Spleen (tissue), 11 donors: ENCODE measurements at regions not wholly inside any gene's neighbourhood (a gene's known extent, or its start where the extent isn't known, plus 50 kb on each side); places are given as distances from the start of the nearest gene placed in this dataset.

Experiments
- DNase-seq: peaks from one replicate; pipeline ENCODE4 v3.0.0-alpha.2; 2020
- H3K27ac ChIP-seq, 8 donors: fragments of 200-600 bp; sonication (generic) in 7 of 8; 1 replicate in 4 of 8; 2 replicates in 4 of 8; pipeline versions ENCODE4 v1.5.0 to v1.8.0; 2016 to 2021; ENCODE audit warnings: inconsistent platforms in 4 of 8, mild to moderate bottlenecking in 4 of 8, moderate library complexity in 1 of 8
- H3K27me3 ChIP-seq, 7 donors: fragments of 200-600 bp; sonication (generic) in 6 of 7; replicated peaks in 1 of 7; 1 replicate in 4 of 7; 2 replicates in 3 of 7; pipeline versions ENCODE4 v1.5.0 to v1.8.0; 2016 to 2021; ENCODE audit warnings: inconsistent platforms in 3 of 7, mild to moderate bottlenecking in 1 of 7
- H3K36me3 ChIP-seq, 6 donors: fragments of 200-600 bp; sonication (generic) in 5 of 6; 1 replicate in 4 of 6; 2 replicates in 2 of 6; pipeline versions ENCODE4 v1.5.0 to v1.8.0; 2016 to 2021; ENCODE audit warnings: inconsistent platforms in 2 of 6
- H3K4me1 ChIP-seq, 6 donors: fragments of 200-600 bp; sonication (generic) in 5 of 6; 1 replicate in 3 of 6; 2 replicates in 3 of 6; pipeline versions ENCODE4 v1.5.0 to v1.8.0; 2016 to 2021; ENCODE audit warnings: inconsistent platforms in 3 of 6
- H3K4me3 ChIP-seq, 8 donors: fragments of 200-600 bp; sonication (generic) in 7 of 8; 1 replicate in 4 of 8; 2 replicates in 4 of 8; pipeline versions ENCODE4 v1.5.0 to v1.8.0; 2016 to 2021; ENCODE audit warnings: inconsistent platforms in 4 of 8, mild to moderate bottlenecking in 4 of 8, moderate library complexity in 2 of 8
- H3K9me3 ChIP-seq, 8 donors: fragments of 200-600 bp; sonication (generic) in 7 of 8; 1 replicate in 4 of 8; 2 replicates in 4 of 8; pipeline versions ENCODE4 v1.5.0 to v1.8.0; 2016 to 2021; ENCODE audit warnings: inconsistent platforms in 4 of 8
- CTCF ChIP-seq, 11 experiments: fragments of 200-600 bp in 7 of 11; fragments of 450-650 bp in 4 of 11; sonication (generic) in 4 of 11; IDR thresholded peaks in 8 of 11; conservative IDR thresholded peaks in 3 of 11; 1 replicate in 7 of 11; 2 replicates in 4 of 11; pipeline versions ENCODE4 v1.4.0 to v1.8.0; 2016 to 2021; ENCODE audit warnings: antibody characterized with exemption in 11 of 11, inconsistent platforms in 4 of 11, mild to moderate bottlenecking in 1 of 11
- POLR2A ChIP-seq, 3 donors: fragments of 450-650 bp; IDR thresholded peaks; one replicate each; pipeline ENCODE4 v1.5.1; 2017; ENCODE audit warnings: antibody characterized with exemption in 3 of 3, mild to moderate bottlenecking in 1 of 3
- POLR2AphosphoS5 ChIP-seq, 3 donors: sonication (generic); formaldehyde crosslinking; IDR thresholded peaks; one replicate each; pipeline ENCODE4 v1.5.1; 2017; ENCODE audit warnings: antibody characterized with exemption in 3 of 3
- WGBS, 5 donors: extraction: QIAGEN DNeasy Blood & Tissue Kit in 3 of 5; methylation state at CpG; one replicate each; pipeline versions ENCODE4 v1.1.5 to v1.1.7; 2013 to 2018; 5-methylcytosine and 5-hydroxymethylcytosine counted together
- intact Hi-C: fragments of 100-400 bp; cut with DNase I; formaldehyde crosslinking; loops from one replicate; pipeline ENCODE4 v1.15.0; 2023; ENCODE audit warnings: low total_unique reads
- donor health status: healthy with polysubstance abuse.
- donor health status: DM: no; HTN: no; CAD: no; lungs with moderate emphysema.
- donor health status: DM: no; HTN: no; CAD: no.
- donor health status: Bipolar disorder and iron deficiency.
- donor health status: healthy.
- donor health status: DM: no; HTN: no; CAD: no.
- donor health status: DM: yes; HTN: yes; CAD: no.

- Histone ChIP-seq H3K36me3 (no peaks in the 10 kb centered on the region), H3K4me1 (no peaks in the 10 kb centered on the region), H3K27me3 (no peaks in the 10 kb centered on the region), H3K9me3 (no peaks in the 10 kb centered on the region), H3K27ac (no peak overlapping the region), H3K4me3 (no peak overlapping the region)
- TF ChIP-seq POLR2AphosphoS5 (IDR thresholded peaks at IDR 0.05), result no peak
- no peak for TF ChIP-seq CTCF (IDR thresholded peaks at IDR 0.05 in 8 of 11, conservative IDR thresholded peaks at IDR 0.05 in 3 of 11)
- no peak for TF ChIP-seq POLR2A (IDR thresholded peaks at IDR 0.05)
- no peak for DNase-seq
- intact Hi-C loops, result no loop called here
- WGBS, 5 donors, result 66 to 79% (median 73%) methylated on average over 1 of the region's 1 CpG
These were observed 215.3 kb downstream of the KIF20B start for GRCh38 chr10:89916468-89917215.

DNA sequence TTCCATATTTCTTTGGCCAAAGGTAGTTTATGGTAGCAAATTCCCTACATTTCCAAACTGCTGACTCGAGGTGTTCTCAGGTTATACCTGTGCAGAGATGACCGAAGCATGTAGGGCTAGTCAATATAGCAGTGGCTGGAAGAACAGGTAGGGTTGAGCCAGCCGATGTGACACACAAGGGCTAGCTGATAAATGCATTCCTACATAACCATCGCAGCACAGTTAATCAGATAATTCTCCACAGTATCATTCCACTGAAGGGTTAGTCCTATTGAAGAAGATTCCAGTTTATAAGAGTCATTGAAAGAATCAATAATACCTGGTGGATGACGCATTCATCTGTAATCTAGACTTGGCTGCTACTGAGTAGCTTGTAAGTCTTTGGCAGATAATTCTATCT lies 220.0 kb downstream of the KIF20B start:
- Histone ChIP-seq H3K4me1 (no peaks in the 10 kb centered on the region), H3K9me3 (no peaks in the 10 kb centered on the region), H3K27me3 (no peaks in the 10 kb centered on the region), H3K36me3 (no peaks in the 10 kb centered on the region), H3K4me3 (no peak overlapping the region), H3K27ac (no peak overlapping the region)
- no peak for DNase-seq
- TF ChIP-seq CTCF (IDR thresholded peaks at IDR 0.05 in 8 of 11, conservative IDR thresholded peaks at IDR 0.05 in 3 of 11) (no peak), POLR2A (IDR thresholded peaks at IDR 0.05) (no peak), POLR2AphosphoS5 (IDR thresholded peaks at IDR 0.05) (no peak)
- intact Hi-C loops, result no loop called here
- WGBS, 5 donors, result 67 to 90% (median 85%) methylated on average over 5 of the region's 5 CpGs

GRCh38 chr10:89923661-89924060 lies 222.3 kb downstream of the KIF20B start:
- H3K27ac ChIP-seq, result no peak overlapping the region
- H3K36me3 ChIP-seq, result no peaks in the 10 kb centered on the region
- no peaks in the 10 kb centered on the region for H3K4me1 ChIP-seq
- intact Hi-C loops, result no loop called here
- 80 to 95% (median 89%) methylated on average over 1 of the region's 1 CpG for WGBS, 5 donors
- H3K27me3 ChIP-seq, result no peaks in the 10 kb centered on the region
- no peak for DNase-seq
- H3K4me3 ChIP-seq, result no peak overlapping the region
- no peaks in the 10 kb centered on the region for H3K9me3 ChIP-seq
- TF ChIP-seq POLR2A (IDR thresholded peaks at IDR 0.05) (no peak), POLR2AphosphoS5 (IDR thresholded peaks at IDR 0.05) (no peak), CTCF (IDR thresholded peaks at IDR 0.05 in 8 of 11, conservative IDR thresholded peaks at IDR 0.05 in 3 of 11) (no peak)

DNA sequence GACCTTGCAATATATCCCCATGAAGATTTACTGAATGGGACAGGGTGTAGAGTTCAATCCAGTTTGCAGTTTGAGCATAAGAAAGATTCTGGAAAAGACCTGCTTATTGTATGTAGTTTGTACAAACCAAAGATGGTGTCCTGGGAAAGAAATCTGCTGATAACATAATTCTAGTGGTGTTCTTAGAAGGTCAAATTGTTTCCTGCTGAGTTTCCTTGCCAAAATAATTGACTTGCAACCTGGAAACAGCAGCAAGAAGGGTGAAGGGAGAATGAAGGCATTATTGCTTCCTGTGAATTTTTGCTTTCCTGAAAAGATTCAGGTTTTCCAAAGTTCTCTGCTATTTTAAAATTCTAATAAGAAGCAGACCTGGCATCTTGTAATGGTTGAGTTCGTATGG lies 222.9 kb downstream of the KIF20B start:
- H3K4me1 ChIP-seq, result no peaks in the 10 kb centered on the region
- H3K27me3 ChIP-seq, result no peaks in the 10 kb centered on the region
- no peak overlapping the region for H3K27ac ChIP-seq
- no peaks in the 10 kb centered on the region for H3K36me3 ChIP-seq
- DNase-seq, result no peak
- intact Hi-C loops, result no loop called here
- 48 to 86% (median 67%) methylated on average over 1 of the region's 1 CpG for WGBS, 5 donors
- no peak overlapping the region for H3K4me3 ChIP-seq
- no peak for TF ChIP-seq CTCF (IDR thresholded peaks at IDR 0.05 in 8 of 11, conservative IDR thresholded peaks at IDR 0.05 in 3 of 11)
- no peak for TF ChIP-seq POLR2AphosphoS5 (IDR thresholded peaks at IDR 0.05)
- TF ChIP-seq POLR2A (IDR thresholded peaks at IDR 0.05), result no peak
- no peaks in the 10 kb centered on the region for H3K9me3 ChIP-seq
